ENCODE measurements at regions not wholly inside any gene's neighbourhood (a gene's known extent, or its start where the extent isn't known, plus 50 kb on each side); places are given as distances from the start of the nearest gene placed in this dataset.
"Not testable (repeated sequence)": the region's sequence is repeated elsewhere in the genome, so short reads cannot be mapped to it uniquely, and the experiment has no call there.

DNA sequence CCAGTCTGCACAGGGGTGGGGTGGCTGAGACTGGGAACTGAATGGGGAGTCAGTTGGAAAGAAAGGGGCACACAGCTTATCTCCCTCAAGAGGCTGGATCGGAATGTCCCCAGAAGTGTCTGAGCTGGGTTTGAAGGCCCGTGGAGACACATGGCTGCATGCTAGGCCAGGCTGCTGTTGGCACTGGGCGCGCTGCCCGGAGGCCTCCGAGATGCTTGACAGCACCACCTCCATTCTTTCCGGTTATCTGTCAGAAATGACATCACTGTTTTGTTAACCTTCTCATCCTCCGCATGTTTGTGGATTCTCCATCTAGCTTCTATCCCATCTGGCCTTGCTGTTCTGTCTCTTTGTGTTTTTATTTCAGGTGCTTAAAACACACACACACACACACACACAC is 85.5 kb downstream of the APIP start:
- no peak for DNase-seq (ENCODE audit: low read depth, low spot score)

DNA sequence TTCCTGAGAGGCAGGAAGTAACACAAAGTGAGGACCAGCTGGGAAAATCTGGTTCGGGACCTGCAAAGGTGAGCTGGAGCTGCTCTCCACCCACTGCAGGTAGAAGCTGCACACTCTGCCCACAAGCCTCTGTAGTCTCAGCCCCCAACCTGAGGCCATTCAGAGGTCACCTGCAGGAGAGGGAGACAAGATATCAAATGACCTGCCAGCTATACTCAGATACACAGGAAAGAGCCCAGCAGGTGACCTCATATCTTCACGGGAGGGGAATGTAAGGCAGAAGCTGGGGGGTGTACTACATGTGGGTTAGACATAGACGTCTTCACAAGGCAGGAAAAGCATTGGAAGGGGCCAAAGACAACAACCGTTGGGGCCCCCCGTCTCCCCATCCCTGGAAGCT is 86.1 kb downstream of the APIP start:
- no peak for DNase-seq (ENCODE audit: low read depth, low spot score)
- H3K27ac ChIP-seq: no peak overlapping the region

More for the DNA sequence above, 85.5 kb downstream of the APIP start:
- no peak overlapping the region for H3K27ac ChIP-seq

GRCh38 chr11:34827228-34827627 is 89.0 kb downstream of the APIP start:
- H3K27ac ChIP-seq: peak overlapping the region; percentile 82
- no peak for DNase-seq (ENCODE audit: low read depth, low spot score)

DNA sequence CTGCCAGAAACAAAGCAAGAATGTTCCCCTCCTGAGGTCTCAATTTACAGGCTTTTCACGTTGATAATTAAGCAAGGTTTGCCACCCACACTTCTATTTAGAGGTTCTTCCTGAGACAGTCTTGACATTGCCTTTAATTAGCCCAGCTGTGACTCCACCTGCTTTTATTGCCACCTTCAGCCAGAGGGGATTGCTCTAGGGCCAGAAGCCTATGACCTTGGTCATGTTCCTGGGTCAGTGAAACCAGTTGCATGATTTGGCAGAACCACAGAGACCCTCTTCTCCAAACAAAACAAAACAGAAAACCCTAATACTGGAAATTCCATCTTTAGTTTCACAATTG is 89.8 kb downstream of the APIP start:
- DNase-seq (ENCODE audit: low read depth, low spot score): no peak
- H3K27ac ChIP-seq: peak overlapping the region; percentile 82

GRCh38 chr11:34825670-34826383 is 90.4 kb downstream of the APIP start:
- peak; percentile 77 for DNase-seq (ENCODE audit: low read depth, low spot score)
- peak overlapping the region; percentile 82 for H3K27ac ChIP-seq

GRCh38 chr11:34825315-34825669 is 90.9 kb downstream of the APIP start:
- peak; percentile 57 for DNase-seq (ENCODE audit: low read depth, low spot score)
- H3K27ac ChIP-seq: peak overlapping the region; percentile 82

DNA sequence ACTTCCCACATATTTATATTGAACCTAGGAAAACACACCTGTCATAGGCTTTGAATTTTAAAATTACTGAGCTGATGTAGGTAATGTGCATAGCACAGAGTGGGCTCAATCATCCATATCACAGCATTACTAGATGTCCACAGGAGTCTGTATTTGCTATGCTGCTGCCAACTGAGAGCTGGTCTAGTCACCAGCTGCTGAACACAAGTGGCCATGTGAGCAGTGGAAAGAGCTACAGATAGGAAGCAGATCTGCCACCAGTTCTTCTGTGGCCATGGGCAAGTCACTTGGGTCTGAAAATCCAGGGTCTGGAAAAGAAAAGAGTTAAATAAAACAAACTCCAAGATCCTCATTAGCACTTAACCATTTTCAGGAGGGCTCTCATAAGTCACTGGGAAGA is 91.8 kb downstream of the APIP start:
- H3K27ac ChIP-seq: peak overlapping the region; percentile 82
- no peak for DNase-seq (ENCODE audit: low read depth, low spot score)

DNA sequence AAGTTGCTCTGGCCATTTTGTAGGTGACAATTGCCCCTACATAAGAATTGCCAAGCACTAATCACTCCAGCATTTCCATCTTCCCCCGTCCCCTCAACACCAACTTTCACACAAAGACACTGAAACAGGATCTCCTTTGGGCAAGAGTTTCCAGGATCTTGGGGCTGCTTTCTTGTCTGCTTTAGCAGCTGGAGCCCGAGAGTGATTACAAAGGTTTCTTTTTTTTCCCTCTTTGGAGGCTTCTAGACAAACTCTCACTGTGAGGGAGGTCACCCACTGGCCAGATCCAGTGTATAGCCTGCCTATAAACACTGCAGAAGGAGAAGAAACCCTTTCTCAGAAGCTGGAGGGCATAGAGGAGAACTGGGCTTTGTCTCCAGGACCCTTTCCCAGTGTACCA is 92.5 kb downstream of the APIP start:
- DNase-seq (ENCODE audit: low read depth, low spot score): no peak
- H3K27ac ChIP-seq: no peak overlapping the region

- no peak overlapping the region for H3K27ac ChIP-seq
- no peak for DNase-seq (ENCODE audit: low read depth, low spot score)
Observed at GRCh38 chr11:34823197-34823596, 93.0 kb downstream of the APIP start.

GRCh38 chr11:34819740-34820482 is 96.3 kb downstream of the APIP start:
- no peak for DNase-seq (ENCODE audit: low read depth, low spot score)
- H3K27ac ChIP-seq: no peak overlapping the region

- H3K27ac ChIP-seq; DNase-seq (ENCODE audit: low read depth, low spot score): not testable (repeated sequence)
Observed at GRCh38 chr11:34817812-34818211, 98.4 kb downstream of the APIP start.

- DNase-seq (ENCODE audit: low read depth, low spot score): no peak
- no peak overlapping the region for H3K27ac ChIP-seq
Observed at GRCh38 chr11:34816698-34817213, 99.4 kb downstream of the APIP start.

GRCh38 chr11:34812905-34813576 is 103.1 kb downstream of the APIP start:
- H3K27ac ChIP-seq: no peak overlapping the region
- DNase-seq (ENCODE audit: low read depth, low spot score): no peak

DNA sequence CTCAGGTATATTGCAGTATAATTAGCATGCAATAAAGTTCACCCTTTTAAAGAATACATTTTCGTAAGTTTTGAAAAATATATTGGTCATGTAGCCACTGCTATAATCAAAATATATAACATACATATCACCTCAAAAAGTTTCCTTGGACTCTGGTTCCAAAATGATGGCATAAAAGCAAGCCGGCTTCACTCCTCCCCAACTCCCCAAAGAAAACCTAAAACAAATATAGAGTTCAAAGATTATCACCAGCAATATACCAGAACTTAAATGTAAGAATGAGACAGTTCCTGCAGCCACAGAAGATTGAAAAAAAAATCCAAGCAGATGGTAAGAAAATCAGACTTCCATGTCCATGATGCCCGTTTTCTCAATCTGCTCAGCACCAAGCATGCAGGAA is 104.3 kb downstream of the APIP start:
- no peak overlapping the region for H3K27ac ChIP-seq
- no peak for DNase-seq (ENCODE audit: low read depth, low spot score)

DNA sequence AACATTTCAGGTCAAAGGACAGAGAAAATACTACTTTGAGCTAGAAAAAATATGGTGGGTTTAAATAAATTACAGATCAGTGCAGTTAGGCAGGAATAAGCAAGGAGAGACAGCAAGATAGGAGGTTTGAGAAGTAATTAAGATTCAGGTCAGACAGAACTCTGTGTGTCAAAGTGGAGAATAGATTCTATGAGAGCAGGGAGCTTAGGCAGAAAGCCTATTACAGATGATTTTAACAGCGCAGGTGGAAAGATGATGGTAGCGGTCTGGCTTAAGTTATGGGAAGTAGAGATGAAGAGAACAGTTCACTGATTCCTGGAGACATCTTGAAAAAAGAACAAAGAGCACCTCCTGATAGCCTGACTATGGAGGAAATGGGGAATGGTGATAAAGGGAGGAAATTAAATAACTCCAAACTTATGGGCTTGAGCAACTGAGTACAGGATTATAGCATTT is 106.0 kb downstream of the APIP start:
- H3K27ac ChIP-seq: peak overlapping the region; percentile 45
- no peak for DNase-seq (ENCODE audit: low read depth, low spot score)

- peak; percentile 73 for DNase-seq (ENCODE audit: low read depth, low spot score)
- H3K27ac ChIP-seq: peak overlapping the region; percentile 45
Observed at GRCh38 chr11:34809191-34810106, 106.7 kb downstream of the APIP start.

DNA sequence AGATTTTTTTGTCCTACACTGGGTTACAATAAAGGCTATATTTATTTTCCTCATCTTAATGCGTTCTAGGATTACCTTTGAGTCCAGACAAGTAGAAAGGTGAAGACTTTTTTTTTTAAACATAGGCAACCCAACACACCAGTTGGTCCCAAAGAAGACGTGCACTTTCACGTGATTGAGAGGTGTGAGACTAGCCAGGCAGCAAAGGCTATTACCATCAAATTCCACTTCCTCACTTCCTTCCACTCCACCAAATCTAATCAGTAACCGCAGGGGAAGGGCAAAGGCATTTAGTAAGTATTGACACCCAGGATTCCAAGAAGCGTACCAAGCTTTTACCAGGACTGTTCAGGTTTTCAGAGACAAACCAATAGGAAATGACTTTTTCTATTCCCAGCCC is 109.3 kb downstream of the APIP start:
- DNase-seq (ENCODE audit: low read depth, low spot score): no peak
- no peak overlapping the region for H3K27ac ChIP-seq

DNA sequence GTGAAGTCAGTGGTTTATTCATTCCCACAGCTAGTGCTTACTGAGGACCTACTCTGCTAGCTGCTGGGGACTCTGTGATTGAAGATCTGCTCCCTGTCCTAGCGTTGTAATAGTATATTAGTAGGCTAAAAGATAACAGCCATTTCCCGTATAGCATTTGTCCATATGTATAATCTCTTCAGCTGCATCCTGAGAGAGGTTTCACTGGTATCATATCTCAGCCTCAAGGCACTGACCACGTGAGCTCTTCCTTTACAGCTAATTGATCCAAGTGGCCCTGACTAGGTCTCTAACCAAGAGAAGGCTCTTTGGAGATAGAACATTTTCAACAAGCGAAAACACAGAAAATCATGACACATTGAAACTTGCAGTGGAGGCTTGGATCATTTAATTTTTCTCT is 110.2 kb downstream of the APIP start:
- no peak for DNase-seq (ENCODE audit: low read depth, low spot score)
- H3K27ac ChIP-seq: no peak overlapping the region

- no peak overlapping the region for H3K27ac ChIP-seq
- DNase-seq (ENCODE audit: low read depth, low spot score): no peak
Observed at GRCh38 chr11:34799848-34800247, 116.3 kb downstream of the APIP start.

GRCh38 chr11:34798985-34799384 is 117.2 kb downstream of the APIP start:
- no peak overlapping the region for H3K27ac ChIP-seq
- DNase-seq (ENCODE audit: low read depth, low spot score): no peak

Measured in epithelial cell of prostate (primary cell).